IPS-15b (cell line): ENCODE measurements at regions not wholly inside any gene's neighbourhood (a gene's known extent, or its start where the extent isn't known, plus 50 kb on each side); places are given as distances from the start of the nearest gene placed in this dataset.

Experiments used
- H3K27me3 ChIP-seq: one replicate; pipeline ENCODE4 v1.6.1; 2013; ENCODE audit warnings: low read length; ENCODE audit not compliant: control insufficient read depth, insufficient read depth
- H3K36me3 ChIP-seq: one replicate; pipeline ENCODE4 v1.6.1; 2013; ENCODE audit warnings: low read length; ENCODE audit not compliant: control insufficient read depth, insufficient read depth
- H3K4me1 ChIP-seq: one replicate; pipeline ENCODE4 v1.6.1; 2013; ENCODE audit warnings: mild to moderate bottlenecking, low read length; ENCODE audit not compliant: control insufficient read depth, insufficient read depth
- H3K4me3 ChIP-seq: one replicate; pipeline ENCODE4 v1.5.1; 2013; ENCODE audit warnings: low read depth, low read length
- H3K9ac ChIP-seq: one replicate; pipeline ENCODE4 v1.6.1; 2013; ENCODE audit warnings: low read depth, mild to moderate bottlenecking, low read length
- H3K9me3 ChIP-seq: one replicate; pipeline ENCODE4 v1.6.1; 2013; ENCODE audit warnings: mild to moderate bottlenecking, low read length; ENCODE audit not compliant: control insufficient read depth, insufficient read depth

DNA sequence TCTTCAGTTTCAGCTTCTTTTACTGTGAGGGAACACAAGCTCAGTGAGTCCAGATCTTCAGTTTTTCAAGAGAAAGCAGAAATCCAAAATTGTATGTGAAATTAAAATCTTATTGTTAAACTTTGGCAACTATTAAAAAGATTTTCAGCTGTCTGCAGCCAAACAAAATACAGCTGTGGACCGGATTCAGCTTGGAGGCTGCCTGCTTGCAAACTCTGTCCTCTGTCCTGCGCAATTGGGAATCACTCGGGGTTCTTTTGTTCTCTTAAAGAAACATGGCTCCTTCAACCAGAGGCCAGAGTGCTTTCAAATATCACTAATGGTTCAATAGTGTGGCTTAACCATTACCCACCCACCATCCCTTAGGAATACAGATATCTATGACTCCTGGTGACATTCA, 201.2 kb downstream of the CHIC2 start:
- Histone ChIP-seq H3K27me3 (no peaks in the 10 kb centered on the region), H3K4me1 (no peaks in the 10 kb centered on the region), H3K4me3 (no peak overlapping the region), H3K9ac (no peak overlapping the region), H3K9me3 (no peaks in the 10 kb centered on the region), H3K36me3 (no peaks in the 10 kb centered on the region)

DNA sequence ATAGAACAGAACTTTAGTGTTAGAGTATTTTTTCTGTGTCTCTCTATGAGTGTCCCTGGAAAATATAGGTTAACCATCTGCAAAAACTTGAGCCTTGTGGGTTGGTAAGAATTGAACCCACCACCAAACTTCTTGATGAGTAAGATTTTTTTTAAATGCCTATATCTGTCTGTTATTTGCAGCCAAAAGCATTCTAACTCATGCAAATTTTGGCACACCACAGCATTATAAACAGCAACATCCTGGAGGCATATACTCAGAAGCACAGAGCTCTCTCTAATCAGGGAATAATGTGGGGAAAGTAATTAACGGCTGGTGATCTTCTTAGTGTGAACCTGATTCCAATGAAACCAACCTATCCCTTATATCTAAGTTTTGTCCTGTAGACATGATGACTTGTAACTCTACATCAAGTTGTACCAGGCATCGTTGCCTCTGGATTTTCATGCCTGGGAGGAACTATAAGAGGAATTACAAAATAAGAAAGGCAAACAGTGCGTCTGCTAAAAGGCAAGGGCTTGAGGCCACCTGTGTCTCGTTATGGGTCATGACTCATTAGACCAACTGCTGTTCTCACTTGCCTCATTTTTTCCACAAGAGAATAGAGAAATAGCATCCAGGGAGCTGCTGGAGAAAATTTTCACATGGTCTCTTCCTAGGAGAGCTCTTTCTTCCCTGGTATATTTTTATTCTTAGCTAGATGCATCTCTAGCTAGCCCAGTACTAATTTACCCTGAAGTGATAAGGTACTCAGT, 202.4 kb downstream of the CHIC2 start:
- Histone ChIP-seq H3K4me1 (no peaks in the 10 kb centered on the region), H3K9me3 (no peaks in the 10 kb centered on the region), H3K27me3 (no peaks in the 10 kb centered on the region), H3K4me3 (no peak overlapping the region), H3K36me3 (no peaks in the 10 kb centered on the region), H3K9ac (no peak overlapping the region)

DNA sequence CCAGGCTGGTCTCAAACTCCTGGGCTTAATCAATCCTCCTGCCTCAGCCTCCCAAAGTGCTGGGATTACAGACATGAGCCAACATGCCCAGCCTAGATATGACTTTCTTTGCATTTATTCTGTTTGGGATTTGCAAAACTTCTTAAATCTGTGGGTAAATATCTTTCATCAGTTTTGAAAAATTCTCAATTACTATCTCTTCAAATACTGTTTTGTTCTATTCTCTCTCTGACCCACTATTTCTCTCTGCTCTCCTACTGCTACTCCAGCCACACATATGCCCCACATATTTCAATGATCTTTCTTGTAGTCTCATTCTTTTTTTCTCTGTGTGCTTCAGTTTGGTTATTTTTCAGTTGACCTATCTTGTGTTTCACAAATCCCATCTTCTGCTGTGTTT, 205.1 kb downstream of the CHIC2 start:
- Histone ChIP-seq H3K27me3 (no peaks in the 10 kb centered on the region), H3K4me3 (no peak overlapping the region), H3K9me3 (no peaks in the 10 kb centered on the region), H3K36me3 (no peaks in the 10 kb centered on the region), H3K9ac (no peak overlapping the region), H3K4me1 (no peaks in the 10 kb centered on the region)

DNA sequence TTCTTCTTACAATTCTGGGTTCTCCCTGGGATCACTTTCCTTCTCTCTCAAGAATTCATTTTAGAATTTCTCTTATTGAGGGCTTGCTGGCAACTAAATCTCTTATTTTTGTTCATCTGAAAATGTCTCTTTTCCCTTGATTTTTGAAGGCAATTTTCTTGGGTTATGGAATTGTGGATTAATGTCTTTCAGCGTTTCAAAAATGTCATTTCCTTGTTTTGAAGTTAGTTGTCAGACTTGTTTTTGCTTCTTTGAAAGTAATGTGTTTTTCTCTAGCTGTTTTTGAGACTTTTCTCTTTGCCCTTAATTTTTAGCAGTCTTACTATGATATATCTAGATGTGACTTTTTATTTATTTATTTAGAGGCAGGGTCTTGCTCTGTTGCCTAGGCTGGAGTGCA, 205.7 kb downstream of the CHIC2 start:
- no peak overlapping the region for H3K4me3 ChIP-seq
- H3K27me3 ChIP-seq: no peaks in the 10 kb centered on the region
- no peaks in the 10 kb centered on the region for H3K4me1 ChIP-seq
- no peaks in the 10 kb centered on the region for H3K36me3 ChIP-seq
- H3K9ac ChIP-seq: no peak overlapping the region
- no peaks in the 10 kb centered on the region for H3K9me3 ChIP-seq

DNA sequence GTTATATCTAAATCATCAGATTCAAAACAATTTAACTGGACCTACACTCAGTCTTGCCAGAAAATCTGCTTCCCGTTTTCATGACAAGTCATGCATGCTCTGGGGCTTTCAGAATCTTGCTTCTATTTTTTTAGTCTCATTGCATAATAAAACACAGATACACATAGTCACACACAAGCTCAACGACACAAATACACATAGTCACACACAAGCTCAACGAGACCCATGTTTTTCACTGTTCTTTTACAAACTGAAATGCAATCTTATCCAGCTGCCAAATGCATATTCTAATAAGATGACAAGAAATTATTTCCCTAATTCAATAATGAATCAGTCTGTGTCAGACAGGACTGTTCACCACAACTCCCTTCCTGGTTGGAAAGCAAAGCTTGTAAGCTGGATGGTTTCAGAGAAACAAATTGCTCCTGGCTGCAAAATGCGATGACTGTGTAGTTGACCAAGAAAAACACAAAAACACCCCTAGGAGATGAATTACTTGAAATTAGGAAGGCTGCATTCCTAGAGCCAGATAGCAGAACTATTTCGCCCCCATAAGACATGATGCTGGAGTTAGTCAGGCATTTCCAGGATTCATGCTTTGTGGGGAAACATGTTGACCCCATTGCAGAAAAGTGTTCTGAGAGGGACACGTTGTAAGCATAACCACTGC, 208.7 kb downstream of the CHIC2 start:
- no peaks in the 10 kb centered on the region for H3K36me3 ChIP-seq
- H3K4me1 ChIP-seq: peaks cover 9% of the 10 kb centered on the region
- no peaks in the 10 kb centered on the region for H3K9me3 ChIP-seq
- H3K9ac ChIP-seq: no peak overlapping the region
- no peaks in the 10 kb centered on the region for H3K27me3 ChIP-seq
- no peak overlapping the region for H3K4me3 ChIP-seq

DNA sequence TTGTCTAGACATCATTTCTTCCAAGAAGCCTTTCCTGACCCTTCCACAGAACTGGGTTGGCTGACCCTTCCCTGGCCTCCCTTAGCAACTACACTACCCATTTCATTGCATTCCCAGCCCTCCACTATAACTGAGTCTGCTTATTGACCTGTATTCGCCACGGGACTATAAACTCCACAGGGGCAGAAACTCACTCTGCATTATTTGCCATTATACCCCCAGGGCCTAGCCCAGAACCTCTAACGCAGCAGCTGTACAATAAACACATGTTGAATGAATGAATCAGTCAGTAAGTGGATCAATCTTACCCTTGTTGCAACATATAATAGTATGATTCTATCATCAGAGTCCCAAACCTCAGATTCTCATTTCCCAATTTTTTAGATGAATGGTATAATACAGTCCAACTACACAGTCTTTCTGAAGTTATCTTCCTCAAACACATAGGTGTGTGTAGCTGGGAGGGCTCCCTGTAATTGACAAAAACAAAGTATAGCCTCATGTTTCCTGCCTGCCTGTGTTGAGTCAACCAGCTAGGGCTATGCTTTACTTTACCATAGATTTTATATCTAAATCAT, 209.3 kb downstream of the CHIC2 start:
- Histone ChIP-seq H3K27me3 (no peaks in the 10 kb centered on the region), H3K4me3 (no peak overlapping the region), H3K36me3 (no peaks in the 10 kb centered on the region), H3K4me1 (peaks cover 9% of the 10 kb centered on the region), H3K9me3 (no peaks in the 10 kb centered on the region), H3K9ac (no peak overlapping the region)

DNA sequence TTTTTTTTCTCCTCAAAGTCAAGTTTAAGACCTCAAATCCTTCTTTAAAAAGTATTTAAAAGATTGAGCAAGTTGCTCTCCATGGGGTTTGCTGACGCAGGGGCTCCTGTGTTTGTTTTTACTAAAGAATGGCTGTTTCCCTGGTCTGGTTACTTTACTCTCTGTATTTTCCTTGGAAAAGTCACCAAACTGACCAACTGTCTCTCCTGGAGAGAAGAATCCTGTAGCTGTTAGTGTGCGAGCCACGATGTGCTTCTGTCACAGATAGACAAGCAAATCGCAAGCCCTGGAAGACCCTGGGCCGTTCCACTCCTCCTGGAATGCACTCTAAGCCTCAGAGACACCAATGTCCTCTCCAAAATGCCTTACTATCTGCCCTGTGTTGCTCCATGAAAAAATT, 212.1 kb downstream of the CHIC2 start:
- Histone ChIP-seq H3K4me1 (peaks cover 9% of the 10 kb centered on the region), H3K36me3 (no peaks in the 10 kb centered on the region), H3K9ac (no peak overlapping the region), H3K4me3 (no peak overlapping the region), H3K27me3 (no peaks in the 10 kb centered on the region), H3K9me3 (no peaks in the 10 kb centered on the region)

DNA sequence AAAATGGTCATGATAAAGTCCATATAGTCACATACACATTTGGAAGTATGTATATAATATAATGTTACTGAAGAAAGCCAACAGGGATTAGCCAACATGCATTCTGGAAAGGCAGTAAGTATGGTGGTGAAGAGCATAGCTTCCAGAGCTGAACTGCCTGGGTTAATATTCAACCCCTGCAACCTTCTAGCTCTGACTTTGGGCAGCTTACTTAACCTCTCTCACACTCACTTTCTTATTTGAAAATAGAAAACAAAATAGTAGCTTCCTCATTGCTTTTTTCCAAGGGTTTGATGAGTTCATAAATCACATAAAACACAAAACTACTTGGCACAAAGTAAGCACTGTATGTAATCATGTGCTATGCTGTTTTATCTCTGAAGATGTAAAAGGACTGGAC, 216.4 kb downstream of the CHIC2 start:
- no peak overlapping the region for H3K9ac ChIP-seq
- H3K4me1 ChIP-seq: peaks cover 8% of the 10 kb centered on the region
- H3K4me3 ChIP-seq: no peak overlapping the region
- no peaks in the 10 kb centered on the region for H3K36me3 ChIP-seq
- H3K27me3 ChIP-seq: no peaks in the 10 kb centered on the region
- no peaks in the 10 kb centered on the region for H3K9me3 ChIP-seq

DNA sequence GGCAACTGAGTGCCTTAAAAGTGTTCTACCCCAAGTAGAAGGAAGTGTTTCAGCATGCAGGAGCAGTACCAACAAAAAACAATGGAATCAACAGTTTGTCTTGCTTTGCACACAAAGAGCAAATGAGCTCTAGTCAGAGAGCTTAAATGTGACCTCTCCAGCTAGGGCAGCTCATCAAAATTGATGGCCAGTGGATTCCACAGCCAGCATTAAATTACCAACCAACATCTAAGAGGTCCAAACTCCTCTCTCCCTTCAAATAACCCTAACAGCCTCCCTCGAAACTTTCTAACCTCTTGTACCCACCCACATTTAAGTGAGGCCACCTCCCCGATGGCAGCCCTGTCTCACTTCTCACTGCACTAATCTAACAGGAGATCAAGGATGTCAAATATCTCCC, 219.9 kb downstream of the CHIC2 start:
- H3K27me3 ChIP-seq: no peaks in the 10 kb centered on the region
- no peak overlapping the region for H3K9ac ChIP-seq
- H3K4me3 ChIP-seq: no peak overlapping the region
- H3K36me3 ChIP-seq: no peaks in the 10 kb centered on the region
- H3K4me1 ChIP-seq: no peaks in the 10 kb centered on the region
- H3K9me3 ChIP-seq: no peaks in the 10 kb centered on the region

DNA sequence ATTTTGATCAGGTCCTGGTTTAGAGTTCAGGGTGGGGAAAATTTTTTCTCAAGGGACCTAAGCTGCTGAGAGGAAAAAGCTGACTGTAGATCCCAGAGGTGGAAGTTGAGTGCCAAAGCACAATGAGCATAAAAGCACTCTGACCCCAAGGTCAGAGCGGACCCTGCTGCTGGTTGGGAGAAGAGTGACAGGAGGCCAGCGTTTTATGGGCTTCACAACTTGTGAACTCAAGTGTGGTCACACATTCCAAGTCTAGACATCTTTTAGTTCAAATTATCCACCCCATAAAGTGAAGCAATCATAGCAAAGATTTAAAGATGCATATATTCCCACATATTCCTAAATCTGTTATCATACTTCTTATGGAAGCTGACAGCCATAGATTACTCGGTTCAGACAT, 220.3 kb downstream of the CHIC2 start:
- Histone ChIP-seq H3K4me3 (no peak overlapping the region), H3K36me3 (no peaks in the 10 kb centered on the region), H3K27me3 (no peaks in the 10 kb centered on the region), H3K9me3 (no peaks in the 10 kb centered on the region), H3K9ac (no peak overlapping the region), H3K4me1 (no peaks in the 10 kb centered on the region)

DNA sequence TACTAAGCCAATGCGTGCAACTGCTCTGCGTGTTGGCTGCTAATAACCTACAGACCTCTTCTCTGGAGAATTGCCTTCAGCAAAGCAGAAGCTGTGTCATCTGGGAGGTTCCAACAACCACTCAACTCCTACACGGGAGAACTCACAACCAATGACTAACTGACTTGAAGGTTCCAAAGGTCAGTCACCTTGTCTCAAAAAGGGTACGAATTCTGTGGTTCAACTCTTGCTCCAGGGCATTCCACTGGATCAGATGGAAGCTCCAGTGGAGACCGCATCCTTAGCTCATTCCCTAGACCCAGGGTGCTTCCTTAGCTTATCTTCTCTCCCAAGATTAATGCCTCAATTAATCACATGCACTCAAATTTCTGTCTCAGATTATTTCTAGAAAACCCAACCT, 222.7 kb downstream of the CHIC2 start:
- no peaks in the 10 kb centered on the region for H3K4me1 ChIP-seq
- no peak overlapping the region for H3K9ac ChIP-seq
- no peaks in the 10 kb centered on the region for H3K9me3 ChIP-seq
- no peaks in the 10 kb centered on the region for H3K36me3 ChIP-seq
- no peak overlapping the region for H3K4me3 ChIP-seq
- H3K27me3 ChIP-seq: no peaks in the 10 kb centered on the region

DNA sequence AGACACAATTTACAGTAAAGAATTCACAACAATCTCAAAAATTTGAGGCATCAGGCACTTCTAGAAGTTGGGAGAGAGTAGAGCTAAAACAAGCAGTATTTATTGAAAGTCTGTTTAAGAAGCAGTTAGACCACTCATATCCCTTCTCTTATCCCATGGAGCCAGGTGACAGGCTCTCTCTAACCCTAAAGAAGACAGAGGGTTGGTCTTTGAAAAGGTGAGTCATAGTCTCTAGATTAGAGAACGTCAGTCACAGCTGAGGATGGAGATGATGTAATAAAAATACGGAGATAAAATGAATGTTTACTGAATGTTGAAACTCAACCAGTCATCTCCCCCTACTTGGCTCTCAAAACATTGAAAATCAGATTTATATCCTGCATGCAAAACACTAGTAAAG, 223.8 kb downstream of the CHIC2 start:
- Histone ChIP-seq H3K4me3 (no peak overlapping the region), H3K9me3 (no peaks in the 10 kb centered on the region), H3K4me1 (no peaks in the 10 kb centered on the region), H3K9ac (no peak overlapping the region), H3K27me3 (no peaks in the 10 kb centered on the region), H3K36me3 (no peaks in the 10 kb centered on the region)
